Endodermal cell (in vitro differentiated cells): ENCODE measurements at regions not wholly inside any gene's neighbourhood (a gene's known extent, or its start where the extent isn't known, plus 50 kb on each side); places are given as distances from the start of the nearest gene placed in this dataset.
A peak's percentile ranks its signal among the peaks of the same experiment; 100 is the strongest.

Experiments
- DNase-seq: peaks from one replicate; pipeline ENCODE4 v3.0.0-alpha.2; 2017
- H3K27ac ChIP-seq: 2 replicates; pipeline ENCODE4 v1.5.1; 2013; ENCODE audit warnings: mild to moderate bottlenecking, low read depth, low read length, moderate library complexity
- H3K27me3 ChIP-seq: 2 replicates; pipeline ENCODE4 v1.6.1; 2013; ENCODE audit warnings: mild to moderate bottlenecking, low read length, moderate library complexity; ENCODE audit not compliant: insufficient read depth, control insufficient read depth, poor library complexity, severe bottlenecking
- H3K36me3 ChIP-seq: 2 replicates; pipeline ENCODE4 v1.7.0; 2013; ENCODE audit warnings: mild to moderate bottlenecking, low read length, moderate library complexity; ENCODE audit not compliant: control insufficient read depth, insufficient read depth
- H3K4me1 ChIP-seq: one replicate; pipeline ENCODE4 v1.7.0; 2013; ENCODE audit warnings: low read length; ENCODE audit not compliant: control insufficient read depth, insufficient read depth
- H3K4me3 ChIP-seq: 2 replicates; pipeline ENCODE4 v1.5.1; 2013; ENCODE audit warnings: mild to moderate bottlenecking, low read length, moderate library complexity
- H3K9ac ChIP-seq: 2 replicates; pipeline ENCODE4 v1.6.1; 2013; ENCODE audit warnings: mild to moderate bottlenecking, low read length, moderate library complexity; ENCODE audit not compliant: poor library complexity, severe bottlenecking; ENCODE audit errors: extremely low read depth
- H3K9me3 ChIP-seq: 2 replicates; pipeline ENCODE4 v1.6.1; 2013; ENCODE audit warnings: mild to moderate bottlenecking, low read length, moderate library complexity; ENCODE audit not compliant: control insufficient read depth
- H3K27ac Mint-ChIP-seq: 2 replicates; pipeline ENCODE4 v1.8.0; 2020; ENCODE audit warnings: mixed read lengths
- H3K27me3 Mint-ChIP-seq: 2 replicates; pipeline ENCODE4 v1.8.0; 2021; ENCODE audit warnings: mild to moderate bottlenecking, mixed read lengths; ENCODE audit not compliant: insufficient read depth
- H3K36me3 Mint-ChIP-seq: 2 replicates; pipeline ENCODE4 v1.8.0; 2020; ENCODE audit warnings: low read depth, mixed read lengths
- H3K4me1 Mint-ChIP-seq: 2 replicates; pipeline ENCODE4 v1.8.0; 2020; ENCODE audit warnings: mixed read lengths
- H3K4me3 Mint-ChIP-seq: 2 replicates; pipeline ENCODE4 v1.8.0; 2020; ENCODE audit warnings: mild to moderate bottlenecking, moderate library complexity, mixed read lengths
- H3K9me3 Mint-ChIP-seq: 2 replicates; pipeline ENCODE4 v1.8.0; 2020; ENCODE audit warnings: mild to moderate bottlenecking, mixed read lengths
- CTCF ChIP-seq: fragments of 200-600 bp; sonication (generic); conservative IDR thresholded peaks from 2 replicates; pipeline ENCODE4 v1.5.0; 2021; ENCODE audit warnings: antibody characterized with exemption, mild to moderate bottlenecking
- WGBS, 2 experiments: methylation state at CpG; one replicate each; pipeline versions ENCODE4 v1.1.5 to v1.1.7; 2013; ENCODE audit warnings: missing lambda C conversion rate in 2 of 2, mixed read lengths in 1 of 2; ENCODE audit not compliant: insufficient coverage in 1 of 2, insufficient read length in 1 of 2; 5-methylcytosine and 5-hydroxymethylcytosine counted together

- no peak overlapping the region for H3K4me3 Mint-ChIP-seq
- Histone ChIP-seq H3K27ac (no peak overlapping the region), H3K9ac (no peak overlapping the region), H3K4me3 (no peak overlapping the region), H3K36me3 (no peaks in the 10 kb centered on the region), H3K27me3 (no peaks in the 10 kb centered on the region), H3K4me1 (no peaks in the 10 kb centered on the region), H3K9me3 (peaks cover 6% of the 10 kb centered on the region)
- TF ChIP-seq CTCF, result no peak
- no peaks in the 10 kb centered on the region for H3K36me3 Mint-ChIP-seq
- DNase-seq, result no peak
- peaks cover 4% of the 10 kb centered on the region for H3K4me1 Mint-ChIP-seq
- H3K27ac Mint-ChIP-seq, result no peak overlapping the region
- H3K27me3 Mint-ChIP-seq, result no peaks in the 10 kb centered on the region
- peaks cover 3% of the 10 kb centered on the region for H3K9me3 Mint-ChIP-seq
Measured at GRCh38 chr7:156032973-156033372, 220.7 kb upstream of the SHH start.

GRCh38 chr7:156031679-156032478, 219.6 kb upstream of the SHH start:
- peak; percentile 20 for DNase-seq
- H3K9me3 ChIP-seq, result peaks cover 6% of the 10 kb centered on the region
- Mint-ChIP-seq H3K36me3 (no peaks in the 10 kb centered on the region), H3K4me3 (no peak overlapping the region), H3K27me3 (no peaks in the 10 kb centered on the region), H3K27ac (no peak overlapping the region), H3K9me3 (peaks cover 3% of the 10 kb centered on the region), H3K4me1 (peaks cover 14% of the 10 kb centered on the region)
- TF ChIP-seq CTCF, result no peak
- H3K36me3 ChIP-seq, result no peaks in the 10 kb centered on the region
- H3K4me3 ChIP-seq, result no peak overlapping the region
- H3K27me3 ChIP-seq, result no peaks in the 10 kb centered on the region
- no peak overlapping the region for H3K27ac ChIP-seq
- 86 to 93% methylated on average over 7 of the region's 7 CpGs for WGBS, 2 experiments
- H3K4me1 ChIP-seq, result peaks cover 7% of the 10 kb centered on the region
- H3K9ac ChIP-seq, result no peak overlapping the region

DNA sequence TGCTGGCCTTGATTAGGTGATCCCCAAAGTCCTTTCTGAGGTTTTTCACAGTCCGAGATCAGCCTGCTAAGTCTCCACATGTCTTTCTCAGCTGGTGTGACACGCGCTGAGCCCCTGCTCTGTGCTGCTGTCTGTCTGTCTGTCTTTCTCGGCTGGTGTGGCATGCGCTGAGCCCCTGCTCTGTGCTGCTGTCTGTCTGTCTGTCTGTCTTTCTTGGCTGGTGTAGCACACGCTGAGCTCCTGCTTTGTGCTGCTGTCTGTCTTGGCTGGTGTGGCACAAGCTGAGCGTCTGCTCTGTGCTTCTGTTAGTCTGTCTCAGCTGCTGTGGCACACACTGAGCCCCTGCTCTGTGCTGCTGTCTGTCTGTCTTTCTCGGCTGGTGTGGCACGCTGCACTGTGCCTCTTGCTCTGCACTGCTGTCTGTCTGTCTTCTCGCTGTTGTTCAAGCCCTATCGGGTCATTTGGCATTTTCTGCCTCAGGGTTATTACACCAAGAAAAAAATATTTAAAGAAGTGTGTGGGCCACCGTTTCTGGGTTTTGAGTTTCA, 217.3 kb upstream of the SHH start:
- TF ChIP-seq CTCF, result no peak
- 92% methylated on average over 9 to 12 of the region's 12 CpGs for WGBS, 2 experiments
- Mint-ChIP-seq H3K4me3 (no peak overlapping the region), H3K27ac (no peak overlapping the region), H3K4me1 (peaks cover 14% of the 10 kb centered on the region), H3K9me3 (peaks cover 3% of the 10 kb centered on the region), H3K36me3 (no peaks in the 10 kb centered on the region), H3K27me3 (no peaks in the 10 kb centered on the region)
- no peaks in the 10 kb centered on the region for H3K27me3 ChIP-seq
- peak; percentile 25 for DNase-seq
- H3K27ac ChIP-seq, result no peak overlapping the region
- peaks cover 6% of the 10 kb centered on the region for H3K9me3 ChIP-seq
- no peak overlapping the region for H3K9ac ChIP-seq
- H3K4me1 ChIP-seq, result peaks cover 7% of the 10 kb centered on the region
- H3K4me3 ChIP-seq, result no peak overlapping the region
- no peaks in the 10 kb centered on the region for H3K36me3 ChIP-seq
